ENCODE measurements at regions not wholly inside any gene's neighbourhood (a gene's known extent, or its start where the extent isn't known, plus 50 kb on each side); places are given as distances from the start of the nearest gene placed in this dataset.

GRCh38 chr4:62399242-62399641 is 1199.1 kb downstream of the ADGRL3 start:
- H3K9me3 ChIP-seq (ENCODE audit: control insufficient read depth, low read depth, low read length) = no peaks in the 10 kb centered on the region
- no peaks in the 10 kb centered on the region for H3K9me3 Mint-ChIP-seq
- no peaks in the 10 kb centered on the region for H3K27me3 Mint-ChIP-seq (ENCODE audit: low read depth)
- no peaks in the 10 kb centered on the region for H3K4me1 Mint-ChIP-seq
- no peak overlapping the region for H3K14ac ChIP-seq (ENCODE audit: insufficient read depth, low read length)
- peak overlapping the region; percentile 48 for H2AFZ ChIP-seq (ENCODE audit: low read length)
- H3K79me1 ChIP-seq (ENCODE audit: insufficient read depth, low read depth, low read length, poor library complexity, severe bottlenecking) = no peaks in the 10 kb centered on the region
- H3K27ac Mint-ChIP-seq = peak overlapping the region in 1 of 3 experiments; percentile 50; a peak in 1 of 7 replicates
- H3K4me3 Mint-ChIP-seq = no peak overlapping the region
- no peaks in the 10 kb centered on the region for H4K20me1 ChIP-seq (ENCODE audit: control insufficient read depth, insufficient read depth, insufficient read length)
- no peaks in the 10 kb centered on the region for H3K4me1 ChIP-seq (ENCODE audit: insufficient read depth, low read length)
- H2BK12ac ChIP-seq (ENCODE audit: insufficient read length, low read depth, low read length) = no peak overlapping the region
- no peaks in the 10 kb centered on the region; the same call in 1 of the 2 replicates for H3K27me3 ChIP-seq (ENCODE audit: insufficient read depth, low read length)
- no peak overlapping the region for H2BK5ac ChIP-seq (ENCODE audit: insufficient read length, low read length)
- no peak overlapping the region for H4K5ac ChIP-seq (ENCODE audit: insufficient read length, low read depth, low read length)
- H3K4me2 ChIP-seq (ENCODE audit: insufficient read depth, insufficient read length, low read length) = no peak overlapping the region
- no peak overlapping the region for H2BK20ac ChIP-seq (ENCODE audit: low read depth, low read length, poor library complexity, severe bottlenecking)
- TF ChIP-seq CTCF (conservative IDR thresholded peaks at IDR 0.05) = no peak
- H3K9ac ChIP-seq (ENCODE audit: extremely low read depth, insufficient read length, low read length) = no peak overlapping the region
- H4K8ac ChIP-seq (replicated peaks; ENCODE audit: insufficient read length, low read depth, low read length) = no peak overlapping the region
- no peaks in the 10 kb centered on the region for H3K36me3 Mint-ChIP-seq (ENCODE audit: insufficient read depth in 1 of 3, low read depth in 3 of 3)
- H3K79me2 ChIP-seq (ENCODE audit: insufficient read depth, low read length) = no peaks in the 10 kb centered on the region
- H2BK15ac ChIP-seq (ENCODE audit: low read depth, low read length) = no peak overlapping the region
- H3T11ph ChIP-seq (ENCODE audit: low read length) = no peak overlapping the region
- H3K27ac ChIP-seq (ENCODE audit: insufficient read length, low read depth, low read length) = no peak overlapping the region
- H2AK5ac ChIP-seq (ENCODE audit: insufficient read length, low read length) = no peak overlapping the region
- no peak overlapping the region for H3K23ac ChIP-seq (ENCODE audit: insufficient read length, low read depth, low read length)
- H2BK120ac ChIP-seq (ENCODE audit: low read depth, low read length, poor library complexity, severe bottlenecking) = no peak overlapping the region
- no CpG with 5 or more reads among the region's 4 CpGs for WGBS (ENCODE audit: extremely low coverage, insufficient read length, low lambda C conversion rate)
- H3K4ac ChIP-seq (ENCODE audit: low read depth, low read length) = no peak overlapping the region
- no peak overlapping the region for H3K18ac ChIP-seq (ENCODE audit: insufficient read length, low read depth, low read length)
- H3K56ac ChIP-seq (ENCODE audit: insufficient read length, low read depth, low read length) = no peak overlapping the region
- no peaks in the 10 kb centered on the region for H3K23me2 ChIP-seq (ENCODE audit: insufficient read length, low read depth, low read length, poor library complexity, severe bottlenecking)
- no peak overlapping the region for H4K91ac ChIP-seq (ENCODE audit: insufficient read length, low read depth, low read length)
- DNase-seq = no peak

All from H9 (cell line).